Prostate gland (tissue), 2 donors: ENCODE measurements at regions not wholly inside any gene's neighbourhood (a gene's known extent, or its start where the extent isn't known, plus 50 kb on each side); places are given as distances from the start of the nearest gene placed in this dataset.

ENCODE experiments used
- DNase-seq: peaks from one replicate; pipeline ENCODE4 v3.0.0-alpha.2; 2019; ENCODE audit warnings: low spot score
- H3K27ac ChIP-seq, 2 donors: fragments of 200-600 bp; sonication (generic); 2 replicates each; pipeline ENCODE4 v1.5.1; 2017 to 2019
- H3K27me3 ChIP-seq: fragments of 200-600 bp; sonication (generic); replicated peaks from 2 replicates; pipeline ENCODE4 v1.5.1; 2019; ENCODE audit not compliant: insufficient read depth
- H3K36me3 ChIP-seq, 2 donors: fragments of 200-600 bp; sonication (generic); 1 replicate in 1 of 2; 2 replicates in 1 of 2; pipeline versions ENCODE4 v1.5.1 to v1.8.1; 2017 to 2019
- H3K4me1 ChIP-seq: fragments of 200-600 bp; sonication (generic); replicated peaks from 2 replicates; pipeline ENCODE4 v1.5.1; 2019
- H3K4me3 ChIP-seq, 2 donors: fragments of 200-600 bp; sonication (generic); 2 replicates each; pipeline ENCODE4 v1.5.1; 2017 to 2019
- H3K9me3 ChIP-seq: fragments of 200-600 bp; sonication (generic); 2 replicates; pipeline ENCODE4 v1.5.1; 2017
- POLR2A ChIP-seq: fragments of 450-650 bp; IDR thresholded peaks from one replicate; pipeline ENCODE4 v1.6.1; 2016; ENCODE audit warnings: antibody characterized with exemption, mild to moderate bottlenecking
- POLR2AphosphoS5 ChIP-seq: sonication (generic); formaldehyde crosslinking; IDR thresholded peaks from one replicate; pipeline ENCODE4 v1.6.1; 2017; ENCODE audit warnings: antibody characterized with exemption
- WGBS: methylation state at CpG from one replicate; pipeline ENCODE4 v1.1.5; 2018; 5-methylcytosine and 5-hydroxymethylcytosine counted together
- intact Hi-C: fragments of 100-400 bp; cut with DNase I; formaldehyde crosslinking; loops from one replicate; pipeline ENCODE4 v1.14.2; 2022
- TF ChIP-seq, protein P1 (sequence below), 4 experiments: fragments of 200-600 bp in 2 of 4; fragments of 450-650 bp in 2 of 4; sonication (generic) in 2 of 4; IDR thresholded peaks; 1 replicate in 3 of 4; 2 replicates in 1 of 4; pipeline ENCODE4 v1.5.1; 2016 to 2019; ENCODE audit warnings: antibody characterized with exemption in 4 of 4, mild to moderate bottlenecking in 2 of 4, moderate library complexity in 2 of 4

GRCh38 chr6:105493736-105494135, 90.9 kb upstream of the PREP start:
- H3K9me3 ChIP-seq = no peaks in the 10 kb centered on the region
- H3K4me1 ChIP-seq = no peaks in the 10 kb centered on the region
- no peaks in the 10 kb centered on the region for H3K36me3 ChIP-seq
- no peak for DNase-seq
- no peaks in the 10 kb centered on the region for H3K27me3 ChIP-seq
- intact Hi-C loops = loop anchor here (10.0 kb wide), 1 partner anchor 111 kb away; no protein-coding TSS in a partner anchor
- H3K4me3 ChIP-seq = no peak overlapping the region
- H3K27ac ChIP-seq = no peak overlapping the region
- TF ChIP-seq POLR2AphosphoS5 (no peak), POLR2A (no peak)
- TF ChIP-seq, protein P1, sequence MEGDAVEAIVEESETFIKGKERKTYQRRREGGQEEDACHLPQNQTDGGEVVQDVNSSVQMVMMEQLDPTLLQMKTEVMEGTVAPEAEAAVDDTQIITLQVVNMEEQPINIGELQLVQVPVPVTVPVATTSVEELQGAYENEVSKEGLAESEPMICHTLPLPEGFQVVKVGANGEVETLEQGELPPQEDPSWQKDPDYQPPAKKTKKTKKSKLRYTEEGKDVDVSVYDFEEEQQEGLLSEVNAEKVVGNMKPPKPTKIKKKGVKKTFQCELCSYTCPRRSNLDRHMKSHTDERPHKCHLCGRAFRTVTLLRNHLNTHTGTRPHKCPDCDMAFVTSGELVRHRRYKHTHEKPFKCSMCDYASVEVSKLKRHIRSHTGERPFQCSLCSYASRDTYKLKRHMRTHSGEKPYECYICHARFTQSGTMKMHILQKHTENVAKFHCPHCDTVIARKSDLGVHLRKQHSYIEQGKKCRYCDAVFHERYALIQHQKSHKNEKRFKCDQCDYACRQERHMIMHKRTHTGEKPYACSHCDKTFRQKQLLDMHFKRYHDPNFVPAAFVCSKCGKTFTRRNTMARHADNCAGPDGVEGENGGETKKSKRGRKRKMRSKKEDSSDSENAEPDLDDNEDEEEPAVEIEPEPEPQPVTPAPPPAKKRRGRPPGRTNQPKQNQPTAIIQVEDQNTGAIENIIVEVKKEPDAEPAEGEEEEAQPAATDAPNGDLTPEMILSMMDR (IDR thresholded peaks at IDR 0.05) = no peak
- WGBS = 15% methylated on average over 2 of the region's 2 CpGs

- no peaks in the 10 kb centered on the region for H3K4me1 ChIP-seq
- H3K27me3 ChIP-seq = no peaks in the 10 kb centered on the region
- H3K27ac ChIP-seq = no peak overlapping the region
- no peak overlapping the region for H3K4me3 ChIP-seq
- TF ChIP-seq POLR2AphosphoS5 = no peak
- DNase-seq = no peak
- H3K36me3 ChIP-seq = no peaks in the 10 kb centered on the region
- no peaks in the 10 kb centered on the region for H3K9me3 ChIP-seq
- intact Hi-C loops = loop anchor here (10.0 kb wide), 1 partner anchor 112 kb away; no protein-coding TSS in a partner anchor
Observed at GRCh38 chr6:105492706-105493673, 90.1 kb upstream of the PREP start.

GRCh38 chr6:105489216-105489530, 86.3 kb upstream of the PREP start:
- intact Hi-C loops = no loop called here
- no peak for DNase-seq
- Histone ChIP-seq H3K36me3 (no peaks in the 10 kb centered on the region), H3K4me3 (no peak overlapping the region), H3K27me3 (no peaks in the 10 kb centered on the region), H3K9me3 (no peaks in the 10 kb centered on the region), H3K4me1 (no peaks in the 10 kb centered on the region), H3K27ac (no peak overlapping the region)
- 78% methylated on average over 2 of the region's 2 CpGs for WGBS
- TF ChIP-seq, protein P1 (IDR thresholded peaks at IDR 0.05) = no peak
- no peak for TF ChIP-seq POLR2AphosphoS5

- no peaks in the 10 kb centered on the region for H3K9me3 ChIP-seq
- TF ChIP-seq POLR2A (no peak), POLR2AphosphoS5 (no peak)
- TF ChIP-seq, protein P1 (IDR thresholded peaks at IDR 0.05) = no peak
- no peaks in the 10 kb centered on the region for H3K27me3 ChIP-seq
- DNase-seq = no peak
- H3K4me3 ChIP-seq = no peak overlapping the region
- WGBS = 40% methylated on average over 8 of the region's 8 CpGs
- H3K27ac ChIP-seq = no peak overlapping the region
- no peaks in the 10 kb centered on the region for H3K36me3 ChIP-seq
- intact Hi-C loops = no loop called here
- H3K4me1 ChIP-seq = no peaks in the 10 kb centered on the region
Observed at GRCh38 chr6:105488516-105489215, 85.8 kb upstream of the PREP start.

- Histone ChIP-seq H3K9me3 (no peaks in the 10 kb centered on the region), H3K27me3 (no peaks in the 10 kb centered on the region), H3K36me3 (no peaks in the 10 kb centered on the region), H3K4me3 (no peak overlapping the region), H3K27ac (no peak overlapping the region), H3K4me1 (peaks cover 3% of the 10 kb centered on the region)
- TF ChIP-seq POLR2A (no peak), POLR2AphosphoS5 (no peak)
- TF ChIP-seq, protein P1 (IDR thresholded peaks at IDR 0.05) = no peak
- DNase-seq = no peak
- 88% methylated on average over 9 of the region's 9 CpGs for WGBS
- intact Hi-C loops = no loop called here
Observed at GRCh38 chr6:105487040-105487790, 84.3 kb upstream of the PREP start.
